LNCaP clone FGC (cell line): ENCODE measurements at regions not wholly inside any gene's neighbourhood (a gene's known extent, or its start where the extent isn't known, plus 50 kb on each side); places are given as distances from the start of the nearest gene placed in this dataset.

Experiments
- DNase-seq: peaks from one replicate; pipeline ENCODE4 v3.0.0-alpha.2; 2011; ENCODE audit warnings: low read depth
- H3K4me3 ChIP-seq: 2 replicates; pipeline ENCODE4 v1.5.1; 2011; ENCODE audit warnings: mild to moderate bottlenecking, low read depth, low read length, control low read depth
- CTCF ChIP-seq: IDR thresholded peaks from 2 replicates; pipeline ENCODE4 v1.5.1; 2012; ENCODE audit warnings: mild to moderate bottlenecking; ENCODE audit not compliant: control insufficient read depth, insufficient read depth; ENCODE audit errors: extremely low read depth

- DNase-seq = no peak
- H3K4me3 ChIP-seq = no peak overlapping the region
These were observed 302.7 kb downstream of the DUSP10 start for GRCh38 chr1:221439008-221439746.

GRCh38 chr1:221439747-221440501, 302.0 kb downstream of the DUSP10 start:
- no peak overlapping the region for H3K4me3 ChIP-seq
- no peak for DNase-seq
- no peak for TF ChIP-seq CTCF

More at GRCh38 chr1:221439008-221439746, 302.7 kb downstream of the DUSP10 start:
- no peak for TF ChIP-seq CTCF

- no peak overlapping the region for H3K4me3 ChIP-seq
- TF ChIP-seq CTCF = no peak
- no peak for DNase-seq
These were observed 301.2 kb downstream of the DUSP10 start for GRCh38 chr1:221440658-221441057.

- TF ChIP-seq CTCF = no peak
- no peak overlapping the region for H3K4me3 ChIP-seq
- no peak for DNase-seq
These were observed 299.8 kb downstream of the DUSP10 start for GRCh38 chr1:221442056-221442455.

- no peak for TF ChIP-seq CTCF
- DNase-seq = no peak
- no peak overlapping the region for H3K4me3 ChIP-seq
These were observed 297.5 kb downstream of the DUSP10 start for GRCh38 chr1:221444346-221444745.

- TF ChIP-seq CTCF = no peak
- no peak for DNase-seq
- H3K4me3 ChIP-seq = no peak overlapping the region
These were observed 293.2 kb downstream of the DUSP10 start for GRCh38 chr1:221448585-221449175.
